CD4-positive, alpha-beta T cell treated with Interleukin-17A for 4 hours (primary cell): ENCODE measurements at regions not wholly inside any gene's neighbourhood (a gene's known extent, or its start where the extent isn't known, plus 50 kb on each side); places are given as distances from the start of the nearest gene placed in this dataset.

Source experiments
- DNase-seq: peaks from one replicate; pipeline ENCODE4 v3.0.0-alpha.2; 2020; ENCODE audit warnings: mixed read lengths

GRCh38 chr5:3891113-3891512 is 295.5 kb downstream of the IRX1 start:
- DNase-seq = no peak

DNA sequence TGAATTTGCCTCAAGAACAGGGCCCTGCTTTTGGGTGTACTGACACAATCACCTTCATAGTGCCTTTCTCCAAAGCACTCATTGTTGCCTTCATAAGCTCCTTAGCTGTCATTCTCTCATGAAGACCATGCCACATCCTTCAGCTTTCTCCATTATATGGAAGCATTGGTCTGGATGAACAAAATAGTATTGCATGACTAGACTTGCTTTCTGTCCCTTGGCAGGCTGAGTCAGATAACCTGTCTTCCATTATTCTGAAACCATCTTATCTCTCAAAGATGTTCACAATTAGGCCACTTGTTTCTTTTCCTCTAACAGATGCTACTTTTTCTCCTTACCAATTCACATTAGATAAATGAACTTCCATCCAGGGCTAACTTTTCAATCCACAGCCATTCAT is 297.9 kb downstream of the IRX1 start:
- DNase-seq = no peak

DNA sequence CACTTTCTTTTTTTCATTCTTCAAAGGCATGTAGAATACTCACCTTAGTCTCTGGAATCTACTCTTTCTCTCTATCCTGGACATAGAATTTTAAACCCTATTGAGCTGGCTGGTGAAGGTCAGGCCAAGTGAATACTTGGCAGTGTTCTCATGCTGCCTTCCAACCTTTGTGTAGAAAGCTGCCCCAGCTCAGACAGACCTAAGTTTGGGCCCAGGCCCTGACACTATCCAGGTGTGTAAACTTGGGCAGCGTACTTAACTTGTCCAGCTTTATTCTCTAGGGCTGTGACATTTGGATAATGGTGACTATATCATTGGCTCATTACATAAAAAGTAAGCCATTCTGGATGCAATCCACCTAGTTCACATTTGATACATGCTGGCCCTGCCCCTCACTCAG is 298.3 kb downstream of the IRX1 start:
- no peak for DNase-seq

- DNase-seq = no peak
These were observed 300.5 kb downstream of the IRX1 start for GRCh38 chr5:3896098-3896497.

GRCh38 chr5:3899093-3899492 is 303.5 kb downstream of the IRX1 start:
- DNase-seq = no peak

GRCh38 chr5:3904584-3904983 is 309.0 kb downstream of the IRX1 start:
- DNase-seq = no peak

- no peak for DNase-seq
These were observed 309.4 kb downstream of the IRX1 start for GRCh38 chr5:3905031-3905430.

- DNase-seq = no peak
These were observed 309.9 kb downstream of the IRX1 start for GRCh38 chr5:3905521-3905920.

GRCh38 chr5:3911111-3911510 is 315.5 kb downstream of the IRX1 start:
- DNase-seq = no peak

- DNase-seq = no peak
These were observed 316.1 kb downstream of the IRX1 start for GRCh38 chr5:3911773-3912172.

DNA sequence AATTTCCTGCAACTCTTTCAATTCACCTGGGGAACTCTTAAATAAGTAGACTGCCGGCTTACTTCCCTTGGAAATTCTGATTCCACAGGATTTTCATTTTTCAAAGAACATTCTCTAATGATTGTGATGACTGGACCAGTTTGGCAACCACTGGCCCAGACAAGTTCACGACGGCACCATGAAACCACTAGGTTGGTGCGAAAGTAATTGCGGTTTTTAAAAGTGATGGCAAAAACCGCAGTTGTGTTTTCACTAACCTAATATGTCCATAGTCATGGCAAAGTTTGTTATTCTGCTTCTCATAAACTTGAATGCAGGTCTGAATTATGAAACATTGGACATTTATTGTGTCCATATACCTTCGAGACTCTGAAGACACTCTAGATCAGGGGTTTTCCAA is 317.2 kb downstream of the IRX1 start:
- DNase-seq = no peak

DNA sequence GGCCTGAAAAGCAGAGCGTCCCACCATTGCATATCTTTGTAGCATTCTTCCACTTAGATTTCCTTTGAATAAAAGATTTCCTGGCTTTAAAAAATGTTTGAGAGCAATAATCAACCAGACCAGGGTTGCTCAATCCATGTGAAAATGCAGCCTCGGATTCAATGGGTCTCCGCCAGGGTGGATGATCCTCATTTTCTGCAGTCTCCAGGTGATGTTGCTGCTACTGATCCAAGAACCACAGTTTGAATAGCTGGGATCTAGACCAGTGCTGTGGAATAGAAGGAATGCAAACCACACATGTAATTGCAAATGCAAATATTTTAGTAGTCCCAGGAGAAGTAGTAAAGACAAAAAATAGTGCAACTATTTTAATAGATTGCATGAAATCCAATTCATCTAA is 317.6 kb downstream of the IRX1 start:
- DNase-seq = no peak

GRCh38 chr5:3925022-3925421 is 329.4 kb downstream of the IRX1 start:
- no peak for DNase-seq

GRCh38 chr5:3925935-3926334 is 330.3 kb downstream of the IRX1 start:
- no peak for DNase-seq

DNA sequence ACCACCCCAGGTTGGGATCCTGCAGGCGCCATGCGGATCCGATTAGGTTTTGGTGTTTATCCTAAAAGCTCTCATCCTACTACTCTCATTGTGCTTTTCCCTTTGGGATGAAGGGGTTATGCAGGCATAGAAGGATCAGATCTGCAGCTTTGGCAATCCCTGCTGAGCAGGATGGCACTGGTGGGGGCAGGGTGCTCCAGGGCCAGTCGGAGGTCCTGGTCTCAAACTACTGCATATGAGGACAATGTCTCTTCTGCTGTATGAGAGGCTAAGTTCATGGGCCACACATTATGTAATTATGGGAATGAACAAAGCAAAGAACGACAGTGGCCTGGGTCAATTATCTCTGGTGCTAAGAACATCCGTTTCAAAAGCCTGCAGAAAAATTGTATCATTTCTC is 334.2 kb downstream of the IRX1 start:
- no peak for DNase-seq

DNA sequence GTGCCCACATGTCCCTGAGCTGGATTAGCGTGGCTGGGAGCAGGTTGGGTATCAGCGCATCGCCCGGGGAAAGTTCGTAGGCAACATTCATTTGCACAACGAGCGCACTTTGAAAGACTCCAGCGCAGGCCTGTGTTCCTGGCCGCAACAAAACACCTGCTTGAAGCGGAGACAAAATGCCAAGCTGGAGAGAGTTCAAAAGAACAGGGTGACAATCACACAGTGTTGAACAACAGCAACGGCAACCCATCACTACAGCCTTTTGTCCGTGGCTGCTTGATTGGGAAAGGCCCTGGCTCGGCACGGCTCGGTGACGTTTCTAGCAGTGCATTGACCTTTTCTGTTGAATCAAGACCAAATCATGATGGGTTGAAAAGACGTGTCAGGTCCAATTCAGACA is 336.3 kb downstream of the IRX1 start:
- DNase-seq = no peak

GRCh38 chr5:3933536-3933935 is 337.9 kb downstream of the IRX1 start:
- no peak for DNase-seq

- DNase-seq = no peak
These were observed 338.3 kb downstream of the IRX1 start for GRCh38 chr5:3933966-3934365.

- no peak for DNase-seq
These were observed 348.2 kb downstream of the IRX1 start for GRCh38 chr5:3943859-3944258.

DNA sequence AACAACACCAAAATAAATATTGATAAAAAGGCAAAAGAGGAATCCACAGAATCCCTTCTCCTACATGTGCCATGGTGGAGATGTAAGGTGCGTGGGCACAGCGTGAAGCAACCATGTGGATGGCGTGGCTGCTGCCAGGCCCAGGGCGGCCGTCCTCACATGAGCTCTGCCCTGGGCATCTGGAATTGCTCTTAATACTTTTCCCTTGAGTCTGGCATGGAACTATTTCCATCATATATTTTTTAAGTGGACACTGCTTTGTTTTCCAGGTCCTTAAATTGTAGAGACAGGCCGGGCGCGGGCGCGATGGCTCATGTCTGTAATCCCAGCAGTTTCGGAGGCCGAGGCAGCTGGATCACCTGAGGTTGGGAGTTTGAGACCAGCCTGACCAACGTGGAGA is 349.3 kb downstream of the IRX1 start:
- no peak for DNase-seq

GRCh38 chr5:3948838-3949237 is 353.2 kb downstream of the IRX1 start:
- DNase-seq = no peak

- no peak for DNase-seq
These were observed 358.6 kb downstream of the IRX1 start for GRCh38 chr5:3954199-3954598.

DNA sequence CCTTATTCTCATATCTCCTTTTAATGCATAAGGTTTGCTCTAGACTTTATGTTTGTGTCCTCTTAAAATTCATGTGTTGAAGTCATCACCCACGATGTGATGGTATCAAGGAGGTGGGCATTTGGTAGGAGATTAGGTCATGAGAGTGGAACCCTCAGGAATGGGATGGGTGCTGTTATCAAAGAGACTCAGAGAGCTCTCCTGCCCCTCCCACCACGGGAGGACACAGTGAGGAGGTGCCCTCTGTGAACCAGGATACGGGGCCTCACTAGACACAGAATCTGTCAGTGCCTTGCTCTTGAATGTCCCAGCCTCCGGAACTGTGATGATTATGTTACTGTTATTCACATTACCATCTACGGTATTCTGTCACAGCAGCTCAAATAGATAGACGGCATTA is 359.0 kb downstream of the IRX1 start:
- no peak for DNase-seq

GRCh38 chr5:3957658-3958057 is 362.0 kb downstream of the IRX1 start:
- DNase-seq = no peak

DNA sequence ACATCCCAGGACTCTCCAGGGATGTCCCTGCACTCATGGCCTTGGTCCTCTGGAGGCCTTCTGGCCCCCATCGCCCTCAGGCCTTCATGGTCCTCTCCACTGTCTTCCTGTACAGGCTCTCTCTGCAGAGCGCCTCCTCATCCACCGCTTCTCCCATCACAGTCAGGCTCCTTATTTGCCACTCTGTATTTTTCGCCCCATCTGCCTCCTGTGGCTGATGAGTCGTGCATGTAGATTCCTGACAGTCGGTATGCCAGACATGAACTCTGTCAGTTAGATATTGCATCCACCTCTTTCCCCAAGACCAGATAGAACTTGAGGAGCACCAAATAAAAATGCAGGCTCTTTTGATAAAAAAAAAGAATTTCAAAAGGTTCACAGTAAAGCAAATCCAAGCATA is 362.8 kb downstream of the IRX1 start:
- DNase-seq = no peak

DNA sequence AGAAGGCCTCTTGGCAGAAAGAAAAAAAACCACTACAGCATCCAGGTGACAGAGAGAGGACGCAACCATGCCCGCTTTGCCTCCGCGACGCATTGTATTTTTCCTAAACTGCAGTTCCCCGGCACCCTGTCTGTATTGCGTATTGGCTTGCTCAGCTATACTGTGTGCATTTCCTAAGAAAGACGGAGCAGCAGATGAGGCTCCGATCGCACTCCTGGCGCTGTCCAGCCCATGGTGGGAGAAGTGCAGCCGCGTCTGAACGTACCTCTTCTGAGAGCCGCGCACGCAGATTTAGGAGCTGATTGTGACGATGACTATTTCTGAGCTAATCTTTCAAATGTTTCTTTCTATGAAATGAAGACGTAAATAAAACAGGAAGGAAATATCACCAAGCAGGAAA is 366.5 kb downstream of the IRX1 start:
- no peak for DNase-seq
